NCI-H1436 (cell line): ENCODE measurements at regions not wholly inside any gene's neighbourhood (a gene's known extent, or its start where the extent isn't known, plus 50 kb on each side); places are given as distances from the start of the nearest gene placed in this dataset.
"Not testable (repeated sequence)": the region's sequence is repeated elsewhere in the genome, so short reads cannot be mapped to it uniquely, and the experiment has no call there.

ENCODE experiments used
- DNase-seq: peaks from one replicate; lab custom pipeline; 2025; lab: John Stamatoyannopoulos, UW

DNA sequence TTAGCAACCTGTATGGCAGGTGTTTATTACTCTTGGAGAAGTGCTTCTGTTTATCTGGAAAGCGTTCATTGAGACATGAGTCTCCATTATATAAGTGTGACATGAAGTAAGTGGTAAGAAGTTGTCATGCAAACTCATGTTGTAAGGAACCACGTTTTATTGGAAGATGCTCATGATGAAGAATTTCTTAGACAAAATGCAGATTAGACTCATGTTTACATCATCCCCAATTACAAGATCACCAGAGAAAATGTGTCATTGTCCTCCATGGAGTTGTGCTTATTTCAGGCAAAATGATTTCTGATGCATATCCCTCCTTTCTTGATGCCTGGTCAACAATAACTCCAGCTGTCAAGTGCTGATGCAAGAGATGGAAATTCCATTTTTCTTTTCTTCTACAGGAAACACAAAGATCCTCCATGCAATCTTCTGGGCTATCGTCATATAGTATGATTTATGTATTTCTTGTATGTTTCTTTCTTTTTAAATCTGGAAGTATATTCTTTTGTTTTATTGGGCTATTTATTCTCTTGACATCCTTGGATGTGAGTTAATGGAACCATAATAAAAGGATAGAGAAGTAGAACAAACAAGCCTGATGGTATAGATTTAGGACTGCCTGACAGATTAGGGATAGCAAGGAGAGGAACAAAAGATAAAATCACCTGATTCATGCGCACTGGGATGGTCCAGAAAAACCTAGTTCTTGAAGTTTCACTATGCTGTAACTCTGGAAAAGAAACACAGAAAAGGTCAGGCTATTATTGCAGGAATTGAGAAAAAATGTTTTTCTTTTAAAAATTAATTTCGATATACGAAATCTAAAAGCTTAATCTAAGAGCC, 50.7 kb upstream of the DIAPH3 start:
- DNase-seq: no peak

DNA sequence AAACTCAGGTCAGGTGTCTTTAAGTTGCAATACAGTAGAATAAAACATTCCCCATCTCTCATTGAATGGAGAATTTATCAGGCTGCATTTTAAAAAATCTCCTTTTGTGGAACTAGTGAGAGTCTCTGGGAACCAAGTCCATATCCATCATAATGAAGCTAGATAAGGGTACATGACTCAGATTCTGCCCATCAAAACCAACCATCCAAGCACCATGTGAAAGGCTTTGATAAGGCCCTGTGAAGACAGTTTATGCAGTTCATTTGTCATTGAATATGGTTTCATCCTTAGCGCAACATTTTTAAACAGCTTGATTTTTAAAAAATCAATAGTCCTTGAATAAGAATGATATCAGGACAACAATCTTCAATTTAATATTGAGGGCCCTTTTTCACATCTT, 56.3 kb upstream of the DIAPH3 start:
- DNase-seq: no peak

DNA sequence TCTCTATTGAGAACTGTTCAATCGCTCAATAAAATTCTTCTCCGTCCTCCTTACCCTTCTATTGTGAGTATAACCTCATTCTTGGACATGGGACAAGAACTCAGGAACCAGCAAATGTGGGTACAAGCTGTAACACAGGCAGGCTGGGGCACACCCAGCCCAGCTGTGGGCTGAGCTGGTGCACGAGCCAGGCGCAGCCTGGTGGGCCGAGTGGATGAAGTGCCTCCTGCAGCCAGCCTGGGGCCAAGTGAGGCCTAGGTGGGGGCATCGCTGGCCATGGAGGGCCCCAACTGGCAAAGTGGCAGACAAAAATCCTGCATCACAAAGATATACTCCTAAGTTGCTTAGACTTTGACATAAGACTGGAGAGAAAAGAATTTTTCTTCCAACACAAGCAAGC, 57.9 kb upstream of the DIAPH3 start:
- DNase-seq: no peak

DNA sequence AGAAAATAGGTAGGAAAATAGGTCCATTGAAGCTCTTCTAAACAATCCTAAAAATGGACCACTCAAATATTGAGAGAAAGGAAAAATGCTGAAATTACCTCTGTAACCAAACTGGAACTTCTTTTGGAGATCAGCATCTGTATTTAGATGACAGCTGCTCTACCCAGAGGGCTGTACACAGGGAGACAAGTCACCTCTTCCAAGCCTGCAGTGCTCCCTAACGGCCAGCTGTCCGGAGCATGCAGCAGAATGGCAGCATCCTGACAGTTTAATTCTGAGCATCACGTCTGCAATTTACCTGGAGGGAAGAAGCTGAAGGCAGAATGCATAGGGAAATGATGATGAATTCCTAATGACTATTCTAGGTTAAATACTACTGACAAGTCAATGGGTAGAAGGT, 62.8 kb upstream of the DIAPH3 start:
- no peak for DNase-seq

DNA sequence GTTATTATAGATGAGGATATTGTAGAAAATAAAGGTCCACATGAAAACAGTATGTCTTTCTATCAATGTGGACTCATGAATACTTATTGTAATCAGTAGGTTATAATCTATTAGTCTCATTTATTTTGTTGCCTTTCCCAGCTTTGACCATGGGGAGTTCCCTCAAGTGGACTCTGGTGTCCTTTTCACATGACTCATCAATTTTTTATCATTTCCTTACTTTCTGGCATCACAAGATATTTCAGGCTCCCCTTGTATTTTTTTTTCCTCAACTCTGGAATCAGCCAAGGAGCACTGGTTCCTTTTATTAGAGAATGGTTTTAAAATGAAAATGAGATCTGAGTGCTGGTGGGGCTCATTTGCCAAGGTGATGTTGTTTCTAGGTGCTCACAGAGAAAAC, 63.4 kb upstream of the DIAPH3 start:
- DNase-seq: no peak

DNA sequence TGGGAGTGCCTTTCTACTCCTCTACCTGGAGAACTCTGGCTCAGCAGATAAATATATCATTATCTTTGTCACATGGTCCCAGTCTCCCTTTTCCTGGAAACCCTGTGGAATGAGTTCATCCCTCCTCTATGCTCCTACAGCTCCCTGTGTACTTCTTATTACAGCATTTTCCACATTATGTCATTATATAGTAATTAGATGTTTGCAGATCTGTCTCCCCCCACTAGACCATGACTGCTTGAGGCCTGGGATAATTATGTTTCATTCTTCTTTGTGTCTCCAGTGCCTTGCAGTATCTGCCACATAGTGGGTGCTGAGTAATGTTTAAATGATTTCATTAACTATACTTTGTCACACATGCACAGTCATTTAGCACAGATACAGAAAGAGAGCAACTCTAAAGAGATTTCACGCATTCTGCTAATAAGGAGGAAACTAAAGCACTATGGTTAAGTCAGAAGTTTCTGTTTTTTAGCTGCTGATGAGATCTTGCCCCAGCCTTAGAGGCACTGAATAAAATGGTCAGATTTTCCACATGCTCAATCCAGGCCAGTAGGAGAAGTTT, 66.1 kb upstream of the DIAPH3 start:
- DNase-seq: no peak

DNA sequence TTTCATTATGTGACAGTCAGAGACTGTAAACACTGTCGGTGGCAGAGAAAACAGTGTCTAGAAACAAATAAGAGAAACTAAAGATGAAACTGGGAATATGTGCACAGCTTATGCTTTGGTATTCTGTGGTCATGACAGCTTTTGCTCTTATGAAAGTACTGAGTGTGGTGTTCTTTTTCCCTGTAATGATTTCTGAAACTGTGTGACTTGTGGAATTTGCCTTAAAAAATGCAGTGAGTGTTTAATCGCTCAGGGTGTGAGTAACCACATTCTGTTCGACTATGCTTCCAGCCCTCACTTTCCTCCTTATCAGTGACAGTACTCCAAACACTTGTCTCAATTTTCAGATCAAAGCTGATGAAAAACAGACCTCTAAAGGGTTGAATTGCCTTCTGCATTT, 66.9 kb upstream of the DIAPH3 start:
- no peak for DNase-seq

DNA sequence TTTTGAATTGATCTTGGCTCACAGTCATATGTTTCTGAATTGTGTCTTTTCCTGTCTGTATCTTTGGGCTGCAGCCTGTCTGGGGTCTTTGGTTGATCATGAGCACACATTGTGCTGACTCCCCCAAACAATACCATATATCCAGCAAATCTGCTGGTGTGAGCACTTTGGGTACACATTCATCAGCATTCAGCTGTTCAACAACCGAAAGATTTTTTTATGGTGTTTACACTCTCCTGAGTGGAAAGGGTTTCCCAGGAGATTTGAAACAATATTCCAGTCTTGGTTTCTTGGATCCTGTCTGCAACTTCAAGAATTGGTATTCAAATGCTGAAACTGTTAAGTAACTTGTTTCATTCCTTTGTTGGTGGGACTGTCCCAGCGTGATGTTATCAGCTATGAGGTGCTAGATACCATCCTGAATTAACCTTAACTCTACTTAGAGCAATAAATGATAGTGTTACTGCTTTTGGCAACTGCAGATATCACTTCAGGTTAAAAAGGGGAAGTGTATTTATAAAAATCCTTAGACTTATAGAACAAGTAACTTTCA, 78.4 kb upstream of the DIAPH3 start:
- DNase-seq: no peak

DNA sequence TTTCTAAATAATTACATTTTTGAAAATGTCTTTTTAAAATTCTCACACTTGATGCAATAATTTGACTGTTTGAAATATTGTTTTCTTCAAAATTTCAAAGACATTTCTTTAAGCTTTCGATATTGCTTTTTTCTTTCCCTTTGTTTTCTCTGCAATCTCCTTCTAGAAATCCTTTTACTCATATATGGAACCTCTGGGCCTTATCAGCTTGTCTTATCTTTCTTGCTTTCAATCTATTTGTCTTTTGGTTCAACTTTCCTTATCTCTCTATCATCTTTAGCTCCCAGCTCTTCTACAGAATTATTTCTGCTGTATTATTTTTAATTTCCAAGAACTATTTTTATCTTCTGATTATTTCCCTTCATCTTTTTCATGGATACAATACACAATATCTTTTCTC, 80.7 kb upstream of the DIAPH3 start:
- DNase-seq: no peak

DNA sequence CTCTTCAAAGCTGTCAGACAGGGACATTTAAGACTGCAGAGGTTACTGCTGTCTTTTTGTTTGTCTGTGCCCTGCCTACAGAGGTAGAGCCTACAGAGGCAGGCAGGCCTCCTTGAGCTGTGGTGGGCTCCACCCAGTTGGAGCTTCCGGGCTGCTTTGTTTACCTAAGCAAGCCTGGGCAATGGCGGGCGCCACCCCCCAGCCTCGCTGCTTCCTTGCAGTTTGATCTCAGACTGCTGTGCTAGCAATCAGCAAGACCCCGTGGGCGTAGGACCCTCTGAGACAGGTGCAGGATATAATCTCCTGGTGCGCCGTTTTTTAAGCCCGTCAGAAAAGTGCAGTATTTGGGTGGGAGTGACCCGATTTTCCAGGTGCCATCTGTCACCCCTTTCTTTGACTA, 87.7 kb upstream of the DIAPH3 start:
- not testable (repeated sequence) for DNase-seq

DNA sequence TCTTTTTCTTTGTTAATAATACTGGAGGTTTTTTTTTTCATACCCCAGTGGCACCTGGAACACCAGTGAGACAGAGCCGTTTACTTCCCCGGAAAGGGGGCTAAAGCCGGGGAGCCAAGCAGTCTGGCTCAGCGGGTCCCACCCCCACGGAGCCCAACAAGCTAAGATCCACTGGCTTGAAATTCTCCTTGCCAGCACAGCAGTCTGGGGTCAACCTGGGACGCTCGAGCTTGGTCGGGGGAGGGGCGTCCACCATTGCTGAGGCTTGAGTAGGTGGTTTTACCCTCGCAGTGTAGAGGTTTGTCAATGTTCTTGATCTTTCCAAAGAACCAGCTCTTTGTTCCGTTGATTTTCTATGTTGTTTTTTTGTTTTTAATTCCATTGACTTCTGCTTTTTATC, 94.6 kb upstream of the DIAPH3 start:
- DNase-seq: no peak

DNA sequence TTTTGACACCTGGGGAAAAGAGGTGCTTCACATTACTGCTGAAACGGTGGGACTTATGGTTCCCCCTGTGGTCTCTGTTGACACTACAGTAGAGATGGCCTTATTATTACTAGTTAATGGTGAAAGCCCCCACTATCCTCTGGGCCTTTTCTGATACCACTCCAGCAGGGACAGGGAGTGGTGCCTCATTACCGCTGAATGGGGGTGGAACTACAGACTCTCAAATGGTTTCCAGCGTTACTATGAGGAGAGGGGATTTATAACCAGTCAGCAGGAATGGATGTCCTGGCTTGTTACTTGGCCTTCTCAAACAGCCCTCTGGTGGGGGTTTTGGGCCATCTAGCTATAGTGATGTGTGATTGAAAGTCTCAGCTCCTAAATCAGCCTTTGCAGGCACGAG, 96.7 kb upstream of the DIAPH3 start:
- no peak for DNase-seq

DNA sequence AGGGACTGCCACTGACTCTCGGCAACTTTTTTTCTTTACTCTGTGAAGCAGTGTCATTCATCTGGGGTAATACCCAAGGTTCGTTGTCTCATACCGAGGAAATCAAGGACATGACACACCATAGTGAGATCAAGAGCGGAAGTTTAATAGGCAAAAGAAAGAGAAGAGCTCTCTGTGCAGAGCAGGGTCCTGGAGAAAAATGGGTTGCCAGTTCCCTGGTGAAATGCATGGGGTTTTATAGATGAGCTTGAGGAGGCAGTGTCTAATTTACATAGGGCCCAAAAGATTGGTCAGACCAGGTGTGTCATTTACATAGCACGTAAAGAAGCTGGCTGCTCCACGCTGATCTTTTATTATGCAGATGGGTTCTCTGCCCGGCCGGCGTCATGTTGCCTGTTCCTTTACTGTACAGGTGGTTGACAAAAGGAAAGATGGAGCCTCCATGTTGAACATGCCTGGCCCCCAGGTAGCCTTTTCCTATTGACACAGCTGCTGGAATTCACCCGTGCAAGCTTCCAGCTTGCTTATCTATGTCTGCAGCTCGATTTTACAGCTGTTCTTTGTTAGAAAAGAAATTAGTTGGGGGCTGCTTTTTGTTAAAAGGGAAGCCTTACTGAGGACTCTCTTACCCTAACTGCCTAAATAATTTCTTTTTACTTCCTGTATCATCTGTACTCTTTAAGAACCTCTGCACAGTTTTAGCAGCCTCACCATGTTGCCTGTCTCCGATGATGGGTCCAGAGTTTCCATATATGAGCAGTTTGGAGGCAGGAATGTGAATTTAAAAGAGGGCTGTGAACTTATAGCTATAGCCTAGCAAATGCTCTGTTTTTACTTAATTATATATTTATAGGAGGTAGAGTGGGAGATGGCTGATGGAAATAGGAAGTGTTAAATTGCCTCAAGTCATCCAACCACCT, 98.0 kb upstream of the DIAPH3 start:
- peak; percentile 81 for DNase-seq

DNA sequence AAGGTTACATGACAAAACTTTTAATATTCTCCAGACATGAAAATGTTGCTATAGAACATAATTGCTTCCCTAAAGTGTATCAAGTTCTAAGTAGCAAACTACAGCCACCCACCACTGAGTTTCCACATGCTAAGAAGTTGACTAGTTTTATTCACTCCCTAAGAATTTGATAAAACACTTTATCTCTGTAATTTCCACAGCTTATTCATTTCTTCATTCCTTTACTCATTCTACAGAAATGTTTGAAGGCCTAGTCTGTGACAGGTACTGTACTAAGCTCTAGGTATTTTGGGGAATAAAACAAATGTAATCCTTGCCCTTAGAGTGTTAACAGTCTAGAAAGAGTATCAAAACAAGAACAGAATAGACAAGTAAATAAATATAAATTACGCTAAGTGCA, 101.8 kb upstream of the DIAPH3 start:
- no peak for DNase-seq

DNA sequence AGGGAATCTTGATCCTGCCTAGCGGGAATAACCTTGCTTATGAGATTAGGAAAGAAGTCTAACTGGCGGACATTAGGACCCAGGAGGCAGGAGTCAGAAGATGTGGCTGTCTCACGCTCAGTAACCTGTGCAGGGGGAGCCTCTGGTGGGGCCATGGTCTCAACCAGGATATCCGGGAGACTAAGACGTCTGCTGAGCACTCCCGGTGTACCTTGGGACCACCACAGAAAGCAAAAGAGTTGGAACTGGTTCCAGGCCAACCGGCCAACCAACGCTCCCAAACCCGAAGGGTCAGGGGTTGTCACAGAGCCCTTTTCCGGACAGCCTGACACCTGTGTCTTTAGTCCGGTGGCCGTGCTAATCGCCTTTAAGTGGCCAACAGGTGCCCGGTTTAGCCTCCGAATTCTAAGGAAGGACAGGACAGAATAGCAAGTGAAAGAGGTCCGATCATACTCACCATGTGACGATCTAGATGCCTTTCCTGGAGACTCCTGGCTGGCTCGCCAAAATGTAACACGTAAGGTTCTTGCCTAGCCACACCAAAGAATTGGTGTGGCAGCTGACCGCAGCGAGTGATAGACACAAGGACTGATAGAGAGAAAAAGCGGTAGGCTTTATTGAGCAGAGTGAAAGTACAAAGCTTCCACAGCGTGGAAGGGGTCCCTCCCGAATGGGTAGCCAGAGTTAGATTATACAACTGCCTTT, 103.9 kb upstream of the DIAPH3 start:
- no peak for DNase-seq

DNA sequence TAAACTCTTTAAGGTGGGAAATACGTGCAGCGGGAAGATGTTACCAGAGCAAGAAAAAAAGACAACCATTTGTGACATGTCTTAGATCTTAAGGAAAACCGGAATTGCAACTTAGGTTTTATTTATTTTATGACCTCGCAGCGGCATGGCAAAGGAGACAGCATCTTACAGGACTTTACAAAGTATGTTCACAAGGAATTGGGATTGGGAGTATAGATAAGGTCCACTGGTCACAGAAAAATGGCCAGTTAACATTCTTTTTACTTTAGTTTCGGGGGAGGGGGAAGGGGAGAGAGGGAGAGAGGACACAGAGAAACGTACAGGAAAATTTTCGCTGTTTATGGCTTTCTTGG, 104.5 kb upstream of the DIAPH3 start:
- DNase-seq: no peak

DNA sequence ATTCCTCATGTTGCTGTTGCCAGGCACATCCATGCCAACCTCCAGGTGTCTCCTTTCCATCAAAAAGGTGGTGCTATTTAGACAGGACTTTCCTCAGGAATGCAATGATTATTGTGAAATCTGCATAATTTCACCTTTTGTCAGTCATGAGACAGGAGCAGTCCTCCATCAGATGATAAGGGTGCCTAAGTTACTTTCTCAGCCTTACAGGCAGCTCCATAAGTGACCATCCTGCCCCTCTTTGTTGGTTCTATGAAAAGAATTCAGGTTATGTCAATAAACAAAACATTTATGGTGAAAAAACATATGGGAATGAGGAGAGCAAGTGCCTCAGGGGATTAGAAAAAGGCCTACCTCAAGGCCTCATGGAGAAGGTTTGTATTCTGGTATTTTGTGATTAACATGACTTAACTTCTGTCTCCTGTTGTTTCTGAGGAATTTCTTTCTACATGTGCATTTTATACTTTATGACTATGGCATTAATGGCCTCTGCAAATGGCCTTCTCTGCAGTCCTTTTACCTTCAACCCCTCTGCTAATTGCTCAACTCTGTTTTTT, 110.3 kb upstream of the DIAPH3 start:
- no peak for DNase-seq

DNA sequence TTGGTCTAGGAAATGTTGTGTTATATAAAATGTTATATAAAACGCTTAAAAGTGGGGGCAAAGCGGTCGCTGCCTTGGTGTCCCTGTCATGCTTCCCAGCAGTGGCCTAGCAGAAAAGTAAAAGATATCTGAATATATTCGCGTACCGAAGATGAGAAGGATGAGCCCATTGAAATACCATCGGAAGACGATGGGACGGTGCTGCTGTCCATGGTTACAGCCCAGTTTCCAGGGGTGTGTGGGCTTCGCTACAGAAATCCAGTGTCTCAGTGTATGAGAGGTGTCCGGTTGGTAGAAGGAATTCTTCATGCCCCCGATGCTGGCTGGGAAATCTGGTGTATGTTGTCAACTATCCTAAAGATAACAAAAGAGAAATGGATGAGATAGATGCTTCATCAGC, 110.9 kb upstream of the DIAPH3 start:
- DNase-seq: no peak

DNA sequence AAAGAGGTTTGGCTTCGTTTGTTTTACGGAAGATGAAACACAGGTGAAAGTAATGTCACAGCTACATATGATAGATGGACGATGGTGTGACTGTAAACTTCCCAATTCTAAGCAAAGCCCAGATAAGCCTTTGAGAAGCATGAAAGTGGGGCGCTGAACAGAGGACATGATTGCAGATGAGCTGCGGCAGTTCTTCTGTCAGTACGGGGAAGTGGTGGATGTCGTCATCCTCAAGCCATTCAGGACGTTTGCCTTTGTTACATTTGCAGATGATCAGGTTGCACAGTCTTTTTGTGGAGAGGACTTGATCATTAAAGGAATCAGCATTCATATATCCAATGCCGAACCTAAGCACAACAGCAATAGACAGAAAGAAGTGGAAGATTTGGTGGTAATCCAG, 111.5 kb upstream of the DIAPH3 start:
- DNase-seq: no peak

DNA sequence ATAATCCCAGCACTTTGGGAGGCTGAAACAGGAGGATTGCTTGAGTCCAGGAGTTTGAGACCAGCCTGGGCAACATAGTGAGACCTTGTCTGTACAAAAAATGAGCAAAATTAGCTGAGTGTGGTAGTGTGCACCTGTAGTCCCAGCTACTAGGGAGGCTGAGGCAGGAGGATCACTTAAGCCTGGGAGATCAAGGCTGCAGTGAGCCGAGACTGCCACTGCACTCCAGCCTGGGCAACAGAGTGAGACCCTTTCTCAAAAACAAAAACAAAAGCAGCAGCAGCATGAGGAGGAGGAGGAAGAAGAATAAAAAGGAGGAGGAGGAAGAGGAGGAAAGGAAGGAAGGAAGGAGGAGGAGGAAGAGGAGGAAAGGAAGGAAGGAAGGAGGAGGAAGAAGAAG, 116.5 kb upstream of the TDRD3 start:
- DNase-seq: not testable (repeated sequence)

DNA sequence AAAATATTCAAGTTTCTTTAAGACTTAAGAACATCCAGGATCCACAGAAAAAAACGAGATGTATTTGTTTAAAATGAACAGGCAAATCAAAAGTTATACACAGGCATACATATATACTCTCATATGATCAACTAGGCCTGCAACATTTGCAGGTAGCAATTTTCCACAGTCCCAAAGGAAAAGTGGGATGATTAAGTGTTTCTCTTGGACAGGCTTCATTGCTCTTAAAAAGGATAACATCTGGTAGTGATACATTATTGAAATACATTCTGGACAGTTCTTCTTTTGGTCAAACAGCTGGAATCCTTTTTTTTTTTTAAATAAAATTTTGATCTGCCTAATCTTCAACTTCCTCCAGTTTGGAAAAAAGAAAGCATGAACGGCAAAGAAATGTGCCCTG, 114.8 kb upstream of the TDRD3 start:
- no peak for DNase-seq

DNA sequence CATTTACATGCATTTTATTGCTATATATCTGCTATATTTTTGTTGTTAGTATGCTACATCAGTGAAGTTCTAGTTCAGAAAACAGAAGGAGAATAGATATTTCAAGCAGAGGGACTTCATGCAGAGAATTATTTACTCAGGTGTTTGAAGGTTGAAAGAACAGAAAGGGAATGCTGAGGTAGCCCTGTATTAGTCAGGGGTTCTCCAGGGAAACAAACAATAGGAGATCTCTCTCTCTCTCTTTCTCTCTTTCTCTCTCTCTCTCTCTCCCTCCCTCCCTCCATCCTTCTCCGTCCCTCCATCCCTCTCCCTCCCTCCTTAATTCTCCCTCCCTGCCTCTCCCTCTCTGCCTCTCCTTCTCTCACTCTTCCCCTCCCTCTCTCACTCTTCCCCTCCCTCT, 114.3 kb upstream of the TDRD3 start:
- no peak for DNase-seq
